ENCODE measurements at regions not wholly inside any gene's neighbourhood (a gene's known extent, or its start where the extent isn't known, plus 50 kb on each side); places are given as distances from the start of the nearest gene placed in this dataset.
"Not testable (repeated sequence)": the region's sequence is repeated elsewhere in the genome, so short reads cannot be mapped to it uniquely, and the experiment has no call there.

DNA sequence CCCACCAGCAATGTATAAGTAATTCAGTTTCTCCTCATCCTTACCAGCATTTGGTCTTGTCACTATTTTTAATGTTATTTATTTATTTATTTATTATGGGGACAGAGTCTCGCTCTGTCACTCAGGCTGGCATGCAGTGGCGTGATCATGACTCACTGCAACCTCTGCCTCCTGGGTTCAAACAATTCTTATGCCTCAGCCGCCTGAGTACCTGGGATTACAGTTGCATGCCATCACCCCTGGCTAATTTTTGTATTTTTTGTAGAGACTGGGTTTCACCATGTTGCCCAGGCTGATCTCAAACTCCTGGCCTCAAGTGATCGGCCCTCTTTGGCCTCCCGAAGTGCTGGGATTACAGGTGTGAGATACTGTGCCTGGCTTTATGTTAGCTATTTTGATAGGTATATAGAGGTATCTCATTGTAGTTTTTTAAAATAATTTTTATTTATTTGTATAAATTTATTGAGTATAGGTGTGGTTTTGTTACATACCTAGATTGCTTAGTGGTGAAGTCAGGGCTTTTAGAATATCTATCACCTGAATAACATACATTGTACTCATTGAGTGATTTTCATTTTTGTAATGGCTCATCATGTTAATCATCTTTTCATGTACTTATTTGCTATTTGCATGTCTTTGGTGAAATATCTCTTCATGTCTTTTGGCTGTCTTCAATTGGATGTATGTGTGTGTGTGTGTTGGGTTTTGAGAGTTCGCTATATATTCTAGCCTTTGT lies 53.3 kb downstream of the TANC2 start:
- ATAC-seq (no peak), DNase-seq (ENCODE audit: low spot score) (no peak)

DNA sequence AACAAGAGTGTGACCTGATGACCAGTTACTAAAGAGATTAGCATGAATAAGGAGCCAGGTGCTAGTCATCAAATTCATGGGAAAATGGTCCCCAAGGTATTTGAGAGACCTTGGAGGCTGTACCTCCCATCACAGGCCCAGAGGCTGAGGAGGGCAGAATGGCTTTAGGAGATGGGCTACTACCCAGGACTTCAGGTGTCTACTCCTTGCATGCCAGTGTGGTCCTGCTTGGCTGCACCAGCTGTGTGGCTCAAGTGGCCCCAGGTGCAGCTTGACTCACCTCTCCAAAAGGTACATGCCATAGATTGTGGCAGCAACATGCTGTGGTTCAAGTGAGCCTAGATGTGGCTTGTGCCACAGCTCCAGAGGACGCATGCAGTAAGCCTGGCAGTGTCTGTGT lies 56.5 kb downstream of the TANC2 start:
- no peak for ATAC-seq

DNA sequence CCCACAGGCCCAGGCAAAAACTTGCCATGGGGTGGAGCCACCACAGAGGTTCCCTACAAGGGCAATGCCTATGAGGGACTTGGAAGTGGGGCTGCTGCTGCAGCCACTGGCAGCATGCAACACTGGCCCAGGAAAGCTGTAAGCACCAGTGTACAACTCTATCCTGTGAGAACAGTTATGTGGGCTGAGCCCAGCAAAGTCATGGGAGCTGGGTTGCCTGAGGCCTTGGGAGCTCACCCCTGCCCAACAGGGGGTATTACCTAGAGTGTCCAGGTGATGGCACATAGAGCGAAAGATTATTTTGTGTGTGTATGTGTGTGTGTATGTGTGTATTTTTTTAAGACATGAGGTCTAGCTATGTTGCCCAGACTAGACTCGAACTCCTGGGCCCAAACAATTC lies 57.0 kb downstream of the TANC2 start:
- DNase-seq (ENCODE audit: low spot score) = no peak
- no peak for ATAC-seq

More for the DNA sequence above, 56.5 kb downstream of the TANC2 start:
- no peak for DNase-seq (ENCODE audit: low spot score)

DNA sequence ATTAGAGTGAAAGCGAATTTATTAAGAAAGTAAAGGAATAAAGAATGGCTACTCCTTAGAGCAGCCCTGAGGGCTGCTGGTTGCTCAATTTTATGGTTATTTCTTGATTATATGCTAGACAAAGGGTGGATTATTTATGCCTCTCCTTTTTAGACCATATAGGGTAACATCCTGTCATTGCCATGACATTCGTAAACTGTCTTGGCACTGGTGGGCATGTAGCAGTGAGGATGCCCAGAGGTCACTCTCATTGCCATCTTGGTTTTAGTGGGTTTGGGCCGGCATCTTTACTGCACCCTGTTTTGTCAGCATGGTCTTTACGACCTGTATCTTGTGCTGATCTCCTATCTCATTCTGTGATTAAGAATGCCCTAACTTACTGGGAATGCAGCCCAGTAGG lies 58.2 kb downstream of the TANC2 start:
- ATAC-seq (no peak), DNase-seq (ENCODE audit: low spot score) (no peak)

DNA sequence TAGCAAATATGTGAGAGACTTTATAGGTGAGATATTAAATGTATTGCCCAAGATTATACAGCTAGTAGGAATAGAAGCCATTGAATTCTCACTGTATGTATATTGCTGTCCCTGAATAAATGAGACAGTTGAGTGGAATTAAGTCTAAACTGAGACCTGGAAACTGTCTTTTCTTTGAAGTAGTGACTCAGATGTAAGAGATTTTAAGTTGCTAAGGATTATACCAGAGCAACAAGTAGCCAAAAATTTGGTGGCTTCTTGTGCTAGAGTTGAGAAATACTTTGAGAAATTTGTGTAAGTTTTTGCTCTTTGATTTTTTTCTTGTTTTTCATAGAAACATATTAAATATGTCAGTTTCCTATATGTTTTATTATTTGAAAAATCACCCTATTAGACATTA lies 58.7 kb downstream of the TANC2 start:
- DNase-seq (ENCODE audit: low spot score) (no peak), ATAC-seq (no peak)

DNA sequence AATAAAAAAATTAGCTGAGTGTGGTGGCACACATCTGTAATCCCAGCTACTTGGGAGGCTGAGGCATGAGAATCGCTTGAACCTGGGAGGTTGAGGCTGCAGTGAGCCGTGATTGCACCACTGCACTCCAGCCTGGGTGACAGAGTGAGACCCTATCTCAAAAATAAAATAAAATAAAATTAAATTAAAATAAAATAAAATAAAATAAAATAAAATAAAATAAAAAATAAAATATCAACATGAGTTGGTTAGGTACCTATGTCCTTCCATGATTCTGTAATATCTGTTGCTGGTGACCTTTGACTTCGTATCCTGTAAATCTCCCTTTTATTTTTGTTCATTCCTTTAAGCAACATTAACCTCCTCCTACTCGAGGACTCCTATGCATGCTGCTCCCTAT lies 59.6 kb downstream of the TANC2 start:
- not testable (repeated sequence) for ATAC-seq; DNase-seq (ENCODE audit: low spot score)

DNA sequence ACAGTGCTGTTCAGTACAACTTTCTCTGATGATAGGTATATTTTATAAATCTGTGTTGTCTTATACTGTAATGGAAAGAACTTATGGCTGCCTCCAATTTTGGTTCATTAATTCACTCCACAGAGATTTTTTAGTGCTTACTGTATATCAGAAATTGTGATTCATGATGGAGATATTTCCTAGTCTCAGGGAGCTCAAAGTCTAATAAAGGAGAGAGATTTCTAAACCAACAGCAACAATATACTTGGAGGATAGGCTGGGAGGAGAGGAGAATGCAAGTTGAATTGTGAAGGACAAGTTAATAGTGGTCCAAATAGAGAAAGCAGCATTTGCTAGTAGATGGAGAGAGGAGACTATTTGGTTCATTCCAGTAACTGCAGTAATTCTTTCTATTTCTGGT lies 63.5 kb downstream of the TANC2 start:
- ATAC-seq = no peak
- no peak for DNase-seq (ENCODE audit: low spot score)

DNA sequence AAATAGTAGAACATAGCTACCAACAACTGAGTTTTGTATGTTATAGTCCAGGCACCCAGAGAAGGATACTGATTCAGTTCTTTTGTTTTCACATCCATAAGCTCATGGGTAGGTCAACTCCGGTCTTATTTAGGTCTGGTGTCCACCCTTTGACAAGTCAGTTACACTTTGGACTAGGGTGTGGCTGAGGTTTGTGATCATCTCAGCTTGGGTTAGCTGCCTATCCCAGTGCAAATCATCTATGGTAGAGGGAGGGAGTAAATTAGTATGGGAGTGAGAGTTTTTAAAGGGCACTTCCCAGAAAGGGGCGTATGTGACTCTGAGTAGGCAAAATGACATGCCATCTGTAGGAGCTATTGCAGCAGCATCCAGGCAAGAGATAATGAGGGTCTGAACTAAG lies 66.1 kb downstream of the TANC2 start:
- ATAC-seq = no peak
- no peak for DNase-seq (ENCODE audit: low spot score)

DNA sequence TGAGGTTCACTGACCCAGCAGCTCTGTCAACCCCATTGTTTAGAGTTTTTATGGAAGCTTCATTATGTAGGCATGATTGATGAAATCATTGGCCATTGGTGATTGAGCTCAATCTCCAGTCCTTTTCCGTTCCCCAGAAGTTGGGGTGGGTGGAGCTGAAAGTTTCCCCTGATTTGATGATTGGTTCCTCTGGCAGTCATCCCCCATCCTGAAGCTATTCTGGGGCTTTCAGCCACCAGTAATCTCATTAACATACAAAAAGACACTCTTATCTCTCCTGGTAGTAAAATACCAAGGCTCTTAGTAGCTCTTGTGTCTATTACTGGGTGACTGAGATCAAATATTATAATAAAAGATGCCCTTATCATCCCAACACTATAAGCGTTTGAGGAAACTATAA lies 67.1 kb downstream of the TANC2 start:
- DNase-seq (ENCODE audit: low spot score) (no peak), ATAC-seq (no peak)

DNA sequence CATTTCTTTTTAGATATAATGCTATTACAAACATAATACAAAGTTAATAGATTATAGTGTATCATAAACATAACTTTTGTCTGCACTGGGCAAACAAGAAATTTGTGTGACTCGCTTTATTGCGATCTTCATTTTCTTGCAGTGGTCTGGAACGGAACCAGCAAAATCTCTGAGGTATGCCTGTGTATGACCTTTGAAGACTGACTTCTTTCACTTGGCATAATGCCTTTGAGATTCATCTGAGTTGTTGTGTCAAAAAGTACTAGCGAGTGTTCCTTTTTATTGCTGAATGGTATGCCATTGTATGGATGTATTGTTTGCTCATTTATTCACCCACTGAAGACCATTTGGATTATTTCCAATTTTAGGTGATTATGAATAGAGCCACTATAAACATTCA lies 69.2 kb downstream of the TANC2 start:
- ATAC-seq = no peak
- DNase-seq (ENCODE audit: low spot score) = no peak

DNA sequence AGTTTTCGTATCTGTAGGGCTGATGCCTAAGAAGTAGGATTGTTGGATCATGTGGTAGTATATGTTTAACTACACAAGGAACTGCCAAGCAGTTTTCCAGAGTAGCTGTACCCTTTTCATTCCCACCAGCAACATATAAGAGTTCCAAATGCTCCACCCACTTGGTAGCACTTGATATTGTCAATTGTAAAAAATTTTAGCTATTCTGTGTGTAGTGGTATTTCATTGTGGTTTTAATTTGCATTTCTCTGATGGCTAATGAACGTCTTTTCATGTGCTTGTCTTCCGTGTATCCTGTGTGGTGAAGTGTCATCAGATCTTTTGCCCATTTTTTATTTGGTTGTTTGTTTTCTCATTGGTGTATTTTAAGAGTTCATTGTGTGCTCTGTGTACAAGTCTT lies 69.7 kb downstream of the TANC2 start:
- DNase-seq (ENCODE audit: low spot score) = no peak
- no peak for ATAC-seq

DNA sequence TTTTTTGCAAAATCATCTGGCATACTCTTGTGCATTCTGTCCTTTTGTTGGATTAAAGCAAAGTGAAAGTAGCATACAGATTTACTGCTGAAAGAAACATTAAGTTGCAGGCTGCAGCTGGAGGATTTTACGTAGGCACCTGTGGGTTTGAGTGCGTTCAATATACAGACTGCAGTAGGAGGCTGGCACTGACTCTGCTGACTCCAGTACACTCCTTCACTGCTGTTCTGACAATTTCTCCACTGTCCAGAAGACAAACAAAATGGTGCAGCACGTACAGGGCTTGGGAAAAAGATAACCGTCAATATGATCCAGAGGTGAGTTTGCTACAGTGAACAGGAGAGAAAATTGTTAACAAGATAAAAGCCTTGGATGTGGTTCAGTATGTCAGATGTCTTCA lies 73.3 kb downstream of the TANC2 start:
- DNase-seq (ENCODE audit: low spot score) (no peak), ATAC-seq (no peak)

DNA sequence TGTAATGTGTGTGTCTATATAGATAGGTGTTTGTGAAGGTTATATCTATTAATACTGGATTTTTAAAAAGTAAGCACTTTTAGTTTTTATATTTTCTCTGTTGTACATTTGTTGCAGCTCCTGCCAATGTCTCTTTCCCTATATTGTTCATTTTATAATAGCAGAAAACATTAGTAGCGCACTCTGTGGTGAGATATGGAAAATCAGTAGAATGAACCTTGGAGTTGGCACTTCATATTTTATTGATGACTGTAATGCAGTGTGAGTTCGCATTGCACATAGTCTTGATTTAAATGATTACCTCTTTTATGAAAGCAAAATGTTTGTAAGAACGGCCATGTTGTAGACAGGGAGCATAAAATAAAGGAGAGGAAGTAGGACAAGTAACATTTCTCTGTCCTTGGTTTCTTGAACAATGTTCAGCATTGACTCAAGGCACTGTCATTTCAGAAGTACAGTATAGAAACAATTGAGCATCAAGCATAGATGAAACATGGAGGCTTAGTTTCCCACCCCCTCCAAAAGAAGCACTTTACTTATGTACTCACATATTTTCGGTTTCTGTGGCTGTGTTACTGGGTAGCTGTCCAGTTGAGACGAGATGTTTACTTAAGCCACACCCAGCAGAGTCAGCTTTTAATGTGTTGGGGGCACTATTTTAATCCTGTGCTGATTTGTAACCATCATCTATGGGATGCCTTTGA lies 74.0 kb downstream of the TANC2 start:
- ATAC-seq = no peak
- DNase-seq (ENCODE audit: low spot score) = no peak

DNA sequence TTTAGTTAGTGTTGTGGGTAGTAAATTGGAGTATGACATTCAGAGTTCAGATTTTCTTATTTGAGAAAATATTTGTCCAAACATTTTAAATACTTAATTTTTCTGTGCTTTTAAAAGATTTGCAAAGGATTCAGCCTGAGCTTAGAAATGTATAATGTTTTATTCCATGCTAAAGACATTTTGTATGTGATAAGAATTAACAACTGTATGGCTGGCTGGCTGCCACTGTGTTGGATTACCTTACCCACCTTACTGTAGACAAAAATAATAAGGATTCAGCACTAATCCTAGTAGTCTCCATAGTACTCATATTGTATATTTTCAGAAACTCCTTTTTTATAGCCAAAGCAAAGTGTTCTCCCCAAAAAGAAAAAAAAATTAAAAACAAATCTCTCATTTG lies 74.8 kb downstream of the TANC2 start:
- DNase-seq (ENCODE audit: low spot score) = no peak
- no peak for ATAC-seq

DNA sequence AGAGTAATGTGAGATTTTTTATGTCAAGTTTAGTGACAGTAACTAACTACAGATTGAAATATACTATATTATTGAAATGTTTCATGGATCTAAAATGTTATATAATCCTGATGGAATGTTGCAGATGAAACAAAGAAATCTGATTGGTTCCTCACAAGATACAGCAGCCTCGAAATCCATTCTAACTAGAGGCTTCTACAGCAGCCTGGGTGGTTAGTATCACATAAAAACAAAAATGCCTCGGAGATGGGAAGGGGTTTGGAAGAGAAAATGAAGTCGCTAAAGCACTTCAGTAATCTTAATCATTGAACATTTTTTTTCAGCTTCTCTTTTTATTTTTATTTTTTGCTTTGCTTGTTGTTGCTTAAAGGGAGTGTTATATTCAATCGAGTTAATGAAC lies 75.2 kb downstream of the TANC2 start:
- DNase-seq (ENCODE audit: low spot score) (no peak), ATAC-seq (no peak)

DNA sequence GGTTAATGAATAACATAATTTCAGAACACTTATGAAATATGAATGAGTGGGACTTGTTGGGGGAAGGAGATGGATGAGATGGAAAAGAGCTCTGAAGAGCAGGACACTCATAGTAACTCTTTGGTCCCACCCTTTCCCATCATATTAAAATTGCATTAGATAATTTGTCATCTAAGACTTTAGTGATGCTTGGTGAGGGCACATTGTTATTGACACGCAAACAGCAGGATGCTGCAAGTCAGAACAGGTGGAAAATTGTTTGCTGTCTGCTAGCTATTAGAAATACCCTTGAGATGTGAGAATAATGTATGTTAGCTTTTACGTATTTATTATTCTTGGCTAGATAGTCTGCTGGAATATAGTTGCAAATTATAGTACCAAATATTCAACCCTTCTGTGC lies 75.7 kb downstream of the TANC2 start:
- DNase-seq (ENCODE audit: low spot score) (no peak), ATAC-seq (no peak)

DNA sequence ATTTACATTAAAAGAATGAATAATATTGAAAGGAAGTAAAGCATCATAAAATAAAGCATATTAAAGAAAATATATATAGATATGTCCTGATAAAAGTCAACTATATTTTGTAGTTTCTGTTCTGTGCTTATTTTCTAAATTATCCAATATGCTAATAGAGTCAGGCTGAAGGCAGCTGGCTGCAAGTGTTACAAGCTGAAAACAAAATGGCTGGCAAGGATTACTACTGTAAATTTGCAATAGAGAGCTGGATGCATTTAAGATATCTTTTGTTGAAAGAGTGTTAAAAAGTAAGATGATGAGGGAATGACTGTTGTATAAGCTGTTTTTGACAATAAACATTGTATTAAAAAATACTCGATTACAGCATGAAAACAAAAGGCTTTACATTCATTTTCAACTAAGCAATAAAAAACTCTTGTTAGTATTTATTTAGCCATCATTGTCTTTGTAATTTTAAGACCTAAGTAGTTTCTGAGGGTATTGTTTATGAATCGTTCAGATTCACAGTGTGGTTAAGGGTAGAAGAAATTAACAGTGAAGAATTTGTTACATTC lies 76.3 kb downstream of the TANC2 start:
- ATAC-seq = no peak
- no peak for DNase-seq (ENCODE audit: low spot score)

DNA sequence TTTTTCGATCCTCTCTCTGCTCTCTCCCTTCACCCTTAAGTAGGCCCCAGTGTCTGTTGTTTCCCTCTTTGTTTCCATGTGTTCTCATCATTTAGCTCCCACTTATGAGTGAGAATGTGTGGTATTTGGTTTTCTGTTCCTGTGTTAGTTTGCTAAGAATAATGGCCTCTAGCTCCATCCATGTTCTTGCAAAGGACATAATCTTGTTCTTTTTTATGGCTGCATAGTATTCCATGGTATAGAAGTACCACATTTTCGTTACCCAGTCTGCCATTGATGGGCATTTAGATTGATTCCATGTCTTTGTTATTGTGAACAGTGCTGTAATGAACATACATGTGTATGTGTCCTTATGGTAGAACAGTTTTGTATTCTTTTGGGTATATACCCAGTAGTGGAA lies 91.5 kb downstream of the TANC2 start:
- not testable (repeated sequence) for DNase-seq (ENCODE audit: low spot score); ATAC-seq

DNA sequence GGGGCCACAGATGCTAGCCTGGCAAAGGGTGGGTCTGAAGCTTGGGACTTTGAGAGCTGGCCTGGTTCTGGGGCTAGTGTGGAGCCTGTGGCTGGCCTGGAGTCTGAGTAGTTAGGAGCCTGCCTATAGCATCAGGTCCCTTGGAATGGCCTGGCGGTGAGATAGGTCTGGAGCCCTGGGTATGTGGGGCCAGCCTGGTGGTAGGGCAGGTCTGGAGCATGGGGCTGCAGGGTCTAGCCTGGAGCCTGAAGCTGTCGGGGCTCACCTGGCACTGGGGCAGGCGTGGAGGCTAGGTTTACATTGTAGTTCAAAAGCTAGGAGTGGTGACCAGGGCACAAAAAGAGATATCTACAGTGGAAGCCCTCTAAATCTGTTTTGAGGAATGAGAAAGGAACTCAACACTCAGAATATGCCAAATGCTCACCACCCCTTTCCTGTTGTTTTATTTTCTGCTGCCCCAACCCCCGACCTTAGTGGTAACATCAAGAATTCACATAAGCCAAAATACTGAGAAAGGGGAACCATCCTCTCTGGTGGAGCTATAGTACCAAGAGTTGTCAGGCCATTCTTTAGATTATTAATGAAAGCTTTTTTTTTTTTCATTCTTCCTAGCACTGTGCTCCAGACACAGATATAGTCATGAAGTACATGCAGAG lies 100.3 kb downstream of the TANC2 start:
- ATAC-seq = no peak
- DNase-seq (ENCODE audit: low spot score) = no peak

DNA sequence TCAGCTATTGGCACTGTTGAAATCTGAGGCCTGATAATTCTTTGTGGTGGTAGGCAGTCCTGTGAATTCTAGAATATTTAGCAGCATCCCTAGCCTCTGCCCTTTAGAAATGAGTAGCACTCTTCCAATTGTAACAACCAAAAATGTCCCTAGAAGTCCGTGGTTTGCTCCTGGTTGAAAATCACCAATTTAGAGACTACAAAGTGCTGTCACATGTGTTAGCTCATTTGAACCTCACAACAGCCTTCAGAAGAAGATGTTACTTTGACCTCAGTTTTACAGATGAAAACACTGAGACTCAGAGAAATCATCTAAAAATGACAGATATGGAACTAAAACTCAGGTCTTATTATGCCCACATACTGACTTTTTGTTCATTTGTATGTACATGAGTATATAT lies 103.2 kb downstream of the TANC2 start:
- no peak for ATAC-seq
- DNase-seq (ENCODE audit: low spot score) = no peak

DNA sequence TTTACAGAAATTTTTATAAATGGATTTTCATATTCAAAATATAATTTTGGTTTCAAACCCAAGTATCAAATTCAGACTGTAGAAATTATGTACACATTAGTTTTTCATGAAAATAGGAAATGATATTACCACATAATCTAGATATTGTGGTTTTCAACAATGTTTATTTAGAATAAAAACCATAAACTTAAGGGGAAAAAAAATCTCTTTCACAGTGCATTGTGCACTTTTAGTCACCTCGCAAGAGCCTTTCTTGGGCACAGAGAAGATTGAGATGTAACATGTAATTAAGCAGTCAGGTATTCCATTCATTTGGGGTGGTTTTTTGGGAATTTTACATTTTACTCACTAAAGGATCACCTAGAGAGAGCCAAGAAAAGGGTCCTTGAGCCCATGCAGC lies 104.0 kb downstream of the TANC2 start:
- ATAC-seq = no peak
- DNase-seq (ENCODE audit: low spot score) = no peak

DNA sequence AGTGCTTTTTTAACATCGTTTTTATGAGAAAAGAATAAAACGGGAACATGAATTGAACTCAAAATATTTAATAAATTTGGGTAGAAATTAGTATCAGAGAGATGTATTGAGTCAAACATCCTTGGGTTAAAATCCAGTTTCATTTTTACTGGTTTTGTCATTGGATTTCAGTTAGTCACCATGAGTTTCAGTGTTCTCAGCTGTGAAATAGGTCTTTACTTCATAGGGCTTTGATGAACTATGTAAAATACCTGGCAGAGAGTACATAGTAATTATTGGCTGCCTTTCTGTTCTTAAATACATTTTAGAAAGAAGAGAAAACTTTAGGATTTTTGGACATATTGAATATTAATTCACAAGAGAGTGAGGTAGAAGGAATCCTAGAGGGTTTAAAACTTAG lies 105.8 kb downstream of the TANC2 start:
- DNase-seq (ENCODE audit: low spot score) (no peak), ATAC-seq (no peak)
